ENCODE measurements at regions not wholly inside any gene's neighbourhood (a gene's known extent, or its start where the extent isn't known, plus 50 kb on each side); places are given as distances from the start of the nearest gene placed in this dataset.
"Not testable (repeated sequence)": the region's sequence is repeated elsewhere in the genome, so short reads cannot be mapped to it uniquely, and the experiment has no call there.

DNA sequence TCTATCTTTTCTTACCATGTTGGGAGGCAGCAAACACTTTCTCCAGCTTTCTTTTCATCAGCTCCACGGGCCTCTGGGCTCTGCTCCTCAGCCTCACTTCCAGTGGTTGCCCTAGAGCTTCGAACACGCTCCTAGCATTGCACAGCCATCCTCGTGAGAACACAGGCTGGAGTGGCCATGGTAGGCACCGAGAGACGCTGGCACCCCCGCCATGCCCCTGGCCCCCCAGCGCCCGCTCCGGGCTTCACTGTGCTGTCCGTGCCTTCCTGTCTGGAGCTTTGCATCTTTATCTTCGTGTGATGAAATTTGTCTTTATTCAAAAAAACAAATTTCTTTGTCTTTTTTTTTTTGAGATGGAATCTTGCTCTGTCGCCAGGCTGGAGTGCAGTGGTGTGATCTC is 352.2 kb downstream of the TMEM121 start:
- FAIRE-seq = no peak

DNA sequence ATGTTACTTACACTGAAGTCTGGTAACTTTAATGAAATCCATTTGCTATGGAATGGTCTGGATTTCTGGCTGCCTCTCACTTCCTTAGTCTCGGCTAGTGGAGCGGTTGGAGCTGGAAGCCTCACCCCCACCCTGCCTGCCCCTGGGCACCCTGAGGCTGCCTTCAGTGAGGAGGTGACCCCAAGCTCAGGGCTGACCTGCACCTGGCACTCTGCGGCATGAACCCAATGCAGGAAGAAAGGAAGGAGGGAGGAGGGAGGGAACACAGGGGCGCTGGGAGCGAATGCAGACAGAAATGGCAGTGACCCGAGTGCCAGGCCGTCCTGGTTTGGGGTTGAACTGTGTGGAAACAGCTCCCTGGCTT is 353.1 kb downstream of the TMEM121 start:
- FAIRE-seq = no peak
- no peak for DNase-seq (ENCODE audit: insufficient read length, low spot score)

More for the DNA sequence above, 352.2 kb downstream of the TMEM121 start:
- DNase-seq (ENCODE audit: insufficient read length, low spot score) = no peak

DNA sequence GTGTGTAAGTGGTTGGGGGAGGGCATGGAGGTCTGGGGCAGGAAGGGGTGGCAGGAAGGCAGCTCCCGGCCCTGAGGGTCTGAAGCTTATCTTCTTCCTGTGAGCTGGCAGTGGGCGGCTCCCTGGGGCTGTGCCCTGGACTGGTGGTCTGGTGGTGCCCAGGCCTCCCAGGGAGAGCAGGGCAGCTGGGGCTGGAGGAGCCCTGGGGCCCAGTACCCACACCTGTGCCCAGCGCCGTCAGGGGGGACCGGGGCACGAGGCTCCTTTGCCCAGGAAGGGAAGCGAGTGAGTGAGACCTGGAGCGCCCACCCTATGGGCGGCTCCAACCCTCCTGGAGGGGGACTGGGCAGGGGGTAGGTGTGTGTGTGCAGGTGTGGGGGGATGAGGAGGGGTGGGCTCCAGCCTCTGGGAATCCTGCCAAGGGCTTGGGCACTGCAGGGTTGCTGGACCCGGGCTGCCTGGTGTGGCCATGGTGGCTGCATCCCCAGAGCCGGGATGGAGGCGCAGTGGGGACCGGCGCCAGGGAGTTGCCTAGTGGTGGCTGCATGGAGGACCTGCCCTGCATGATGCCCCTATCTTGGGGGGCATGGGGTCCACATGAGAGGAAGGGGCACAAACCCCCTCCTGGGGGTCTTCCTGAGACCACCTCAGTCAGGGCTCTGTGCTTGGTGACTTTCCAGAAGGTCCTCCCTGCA is 353.6 kb downstream of the TMEM121 start:
- no peak for FAIRE-seq
- no peak for DNase-seq (ENCODE audit: insufficient read length, low spot score)

DNA sequence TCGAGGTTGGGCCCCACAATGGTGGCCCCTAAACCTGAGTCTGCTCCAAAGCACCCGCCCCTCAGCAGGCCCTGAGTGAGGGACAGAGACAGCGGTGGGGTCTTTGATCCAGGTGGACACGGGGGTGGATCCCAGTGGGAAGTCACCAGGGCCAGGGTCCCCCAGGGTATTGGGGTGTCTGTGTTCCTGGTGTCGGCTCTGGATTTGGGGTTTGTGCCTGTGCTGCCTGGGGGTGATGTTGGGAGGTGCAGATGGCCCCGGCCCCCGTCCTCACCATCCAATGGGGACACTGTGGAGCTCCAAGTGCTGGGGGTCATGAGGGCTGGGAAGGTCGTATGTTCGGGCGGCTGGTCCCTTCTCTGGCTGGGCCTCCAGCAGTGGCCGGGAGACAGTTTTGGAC is 354.2 kb downstream of the TMEM121 start:
- DNase-seq (ENCODE audit: insufficient read length, low spot score) (no peak), FAIRE-seq (no peak)

DNA sequence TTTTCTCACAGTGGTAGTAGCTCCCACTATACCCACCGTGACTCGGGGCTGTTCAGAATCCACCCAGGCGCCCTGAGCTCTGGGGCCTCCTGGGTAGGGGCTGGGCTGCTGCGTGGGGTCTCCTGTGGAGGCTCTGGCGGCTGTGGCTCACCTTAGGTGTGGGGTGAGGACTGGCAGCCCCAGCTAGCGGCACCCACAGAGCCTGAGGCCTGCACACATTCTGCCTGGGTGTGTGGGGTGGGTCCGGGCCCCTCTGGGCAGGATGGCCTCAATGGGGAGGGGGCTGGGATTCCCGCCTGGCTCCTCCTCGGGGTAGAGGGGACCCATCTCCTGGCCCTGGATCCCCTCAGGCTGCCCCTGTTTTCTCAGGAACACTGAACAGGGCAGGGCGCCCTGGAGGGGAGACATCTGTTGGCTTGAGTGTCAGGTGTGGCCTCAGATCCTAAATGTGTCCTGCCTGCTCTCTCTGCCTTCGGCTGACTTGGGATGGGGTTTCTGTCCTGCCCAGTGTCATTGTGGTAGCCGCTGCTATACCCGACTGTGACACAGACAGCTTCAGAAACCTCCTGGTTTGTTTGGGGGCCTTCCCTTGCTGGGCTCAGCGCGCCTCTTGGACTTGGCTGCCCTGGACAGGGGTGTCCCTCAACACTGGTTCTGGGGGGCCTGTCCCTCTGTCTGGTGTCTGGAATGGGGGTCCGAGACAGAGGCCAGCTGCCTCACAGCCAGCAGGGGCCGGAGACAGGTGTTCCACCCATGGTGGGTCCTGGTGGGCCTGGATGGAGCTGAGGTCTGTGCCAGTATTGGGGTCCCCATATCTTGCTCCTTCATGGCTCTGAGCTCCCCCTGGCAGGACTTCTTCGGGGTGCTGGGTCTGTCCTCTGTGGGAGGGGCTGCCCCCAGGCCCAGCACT is 354.9 kb downstream of the TMEM121 start:
- FAIRE-seq (no peak), DNase-seq (ENCODE audit: insufficient read length, low spot score) (no peak)

DNA sequence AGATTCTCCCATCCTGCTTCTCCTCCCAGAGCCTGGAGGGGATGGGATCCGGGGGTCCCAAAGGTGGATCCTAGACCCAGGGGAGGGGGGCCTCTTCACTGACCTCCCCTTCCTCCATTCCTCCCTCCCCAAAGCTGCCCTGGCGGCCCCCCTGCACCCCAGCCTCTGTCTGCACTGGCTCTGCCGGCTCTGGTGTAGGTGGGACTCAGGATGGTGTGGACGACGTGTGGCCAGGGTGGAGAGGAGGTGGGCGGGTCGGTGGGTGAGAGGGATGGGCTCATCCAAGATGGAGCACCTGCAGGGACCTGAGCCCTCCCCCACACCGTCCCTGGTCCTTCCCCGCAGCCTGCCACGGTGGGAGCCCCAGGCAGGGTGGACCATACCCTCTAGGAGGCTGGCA is 355.6 kb downstream of the TMEM121 start:
- DNase-seq (ENCODE audit: insufficient read length, low spot score); FAIRE-seq: not testable (repeated sequence)

DNA sequence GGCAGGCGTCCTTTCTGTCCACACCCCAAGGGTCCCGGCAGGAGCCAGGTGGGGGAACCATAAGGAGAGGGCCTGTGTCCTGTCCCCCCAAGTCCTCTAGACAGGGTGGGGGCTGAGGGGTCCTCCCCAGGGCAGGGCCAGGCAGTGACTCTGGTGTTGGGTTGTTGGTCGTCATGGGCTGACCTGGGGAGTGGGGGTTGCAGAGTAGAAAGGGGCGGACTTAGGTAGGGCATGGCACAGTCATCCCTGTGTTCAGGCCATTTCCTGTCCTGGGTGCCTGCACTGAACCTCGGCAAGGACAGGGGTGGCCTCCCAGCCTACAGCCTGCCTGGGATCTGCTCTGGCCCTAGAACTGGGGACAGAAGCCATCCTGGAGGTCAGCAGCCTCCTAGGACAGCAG is 356.2 kb downstream of the TMEM121 start:
- no peak for FAIRE-seq
- no peak for DNase-seq (ENCODE audit: insufficient read length, low spot score)

DNA sequence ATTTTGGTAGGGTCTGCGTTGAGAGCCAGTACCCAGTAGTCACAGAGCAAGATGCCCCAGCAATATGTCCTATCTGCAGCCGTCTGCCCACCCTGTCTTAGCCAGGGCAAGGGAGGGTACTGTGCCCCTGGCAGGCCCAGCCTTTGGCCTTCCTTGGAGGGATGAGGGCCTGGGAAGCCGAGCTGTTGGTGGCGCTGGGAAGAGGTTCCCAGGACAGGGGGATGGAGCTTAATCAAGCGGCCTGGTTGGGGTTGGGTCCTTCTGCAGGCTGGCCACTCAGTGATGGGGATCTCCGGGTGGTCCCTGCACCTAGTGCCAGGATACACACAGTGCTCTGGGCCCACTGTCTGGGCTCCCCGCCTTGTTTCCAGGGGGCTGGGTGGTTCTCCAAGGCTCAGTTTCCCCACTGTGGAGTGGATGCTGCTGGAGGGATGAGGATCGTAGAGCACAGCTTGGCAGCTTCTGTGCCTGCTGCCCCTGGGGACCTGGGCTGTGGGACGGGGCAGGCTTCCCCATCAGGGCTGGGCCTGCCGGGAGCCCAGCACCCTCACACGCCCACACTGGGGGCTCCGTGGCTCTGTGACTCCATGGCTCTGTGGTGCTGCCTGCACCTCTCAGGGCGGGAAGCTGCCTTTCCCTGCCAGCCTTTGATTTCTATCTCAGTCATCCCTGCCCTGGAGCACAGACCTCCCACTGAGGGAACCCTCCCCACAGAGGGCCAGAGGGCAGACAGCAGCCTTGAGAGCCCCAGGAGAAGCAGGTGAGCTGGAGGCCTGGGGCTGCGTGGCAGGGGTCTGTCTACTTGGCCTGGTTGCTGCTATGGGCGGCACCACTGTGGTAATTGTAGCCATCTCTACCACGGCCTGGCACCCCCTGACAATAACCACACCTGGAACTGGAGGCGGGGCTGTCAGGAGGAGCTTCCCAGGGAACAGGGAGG is 357.0 kb downstream of the TMEM121 start:
- FAIRE-seq (no peak), DNase-seq (ENCODE audit: insufficient read length, low spot score) (no peak)

DNA sequence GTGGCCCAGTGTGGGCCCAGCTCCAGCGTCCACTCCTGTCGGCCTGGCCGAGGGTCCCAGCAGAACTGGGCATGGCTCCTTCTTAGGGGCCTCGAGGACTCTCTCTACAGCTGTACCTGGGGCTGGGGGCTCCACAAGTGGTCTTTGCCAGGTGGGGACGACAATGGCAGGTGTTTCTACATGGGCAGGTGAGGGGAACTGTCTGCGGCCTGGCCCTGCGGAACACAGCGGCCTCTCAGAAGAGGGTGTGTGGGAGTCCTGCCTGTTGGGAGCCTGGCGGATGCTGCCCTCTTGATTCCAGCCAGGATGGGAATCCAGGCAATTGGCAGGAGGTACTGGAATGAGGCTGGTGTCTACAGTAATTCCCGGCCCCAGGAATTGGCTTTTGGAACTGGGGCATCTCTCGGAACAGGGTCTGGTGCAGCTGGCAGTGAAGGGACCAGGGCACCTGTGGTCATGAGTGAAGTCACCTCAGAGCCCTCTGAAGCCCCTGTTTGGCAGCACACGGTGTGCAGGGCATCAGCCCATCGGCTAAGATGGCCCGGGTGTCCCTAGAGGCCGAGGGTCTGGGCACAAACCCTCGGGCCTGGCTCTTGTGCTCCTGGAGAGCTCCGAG is 357.9 kb downstream of the TMEM121 start:
- not testable (repeated sequence) for FAIRE-seq; DNase-seq (ENCODE audit: insufficient read length, low spot score)

GRCh38 chr14:105884808-105885281 is 358.5 kb downstream of the TMEM121 start:
- no peak for FAIRE-seq
- no peak for DNase-seq (ENCODE audit: insufficient read length, low spot score)

GRCh38 chr14:105885561-105886320 is 359.4 kb downstream of the TMEM121 start:
- no peak for DNase-seq (ENCODE audit: insufficient read length, low spot score)
- no peak for FAIRE-seq

- FAIRE-seq; DNase-seq (ENCODE audit: insufficient read length, low spot score): not testable (repeated sequence)
These were observed 360.4 kb downstream of the TMEM121 start for GRCh38 chr14:105886791-105887191.

DNA sequence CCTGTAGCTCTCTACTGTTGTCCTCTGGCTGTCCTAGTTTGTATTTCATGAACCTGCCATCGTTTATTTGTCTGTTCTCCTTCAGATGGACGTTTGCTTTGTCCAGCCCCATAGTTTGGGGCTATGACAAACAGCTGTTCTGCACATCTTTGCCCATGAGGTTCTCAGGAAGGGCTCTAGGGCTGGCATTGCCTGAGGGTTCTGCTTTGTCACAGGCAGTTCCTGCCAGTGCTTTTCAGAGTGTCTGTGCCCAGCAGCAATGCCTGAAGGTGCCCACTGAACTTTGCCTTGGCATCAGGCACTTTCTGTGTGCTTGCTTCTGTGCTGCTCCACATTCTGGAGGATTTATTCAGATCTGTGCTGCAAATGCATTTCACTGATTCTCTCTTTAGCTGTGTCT is 361.3 kb downstream of the TMEM121 start:
- DNase-seq (ENCODE audit: insufficient read length, low spot score) (no peak), FAIRE-seq (no peak)

DNA sequence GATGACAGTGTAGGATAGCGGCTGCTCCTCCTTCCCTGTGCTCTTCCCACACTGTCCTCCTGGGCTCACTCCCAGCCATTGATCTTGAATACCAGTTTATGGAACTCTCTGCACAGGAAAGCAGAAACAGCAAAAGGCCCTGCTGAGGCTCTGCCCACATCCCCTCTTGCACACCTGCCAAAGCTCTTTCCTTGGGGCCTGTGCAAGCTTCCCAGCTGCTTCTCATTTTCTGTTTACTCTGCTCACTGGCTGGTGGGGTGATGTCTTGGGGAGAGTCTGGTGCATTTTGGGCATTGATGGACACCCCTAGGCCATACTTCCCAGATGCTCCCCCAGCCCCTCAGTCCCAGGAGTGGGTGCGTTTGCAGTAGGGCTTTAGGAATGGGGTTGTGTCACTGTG is 361.8 kb downstream of the TMEM121 start:
- no peak for FAIRE-seq
- DNase-seq (ENCODE audit: insufficient read length, low spot score) = no peak

GRCh38 chr14:105888784-105889665 is 362.6 kb downstream of the TMEM121 start:
- no peak for FAIRE-seq
- no peak for DNase-seq (ENCODE audit: insufficient read length, low spot score)

- no peak for FAIRE-seq
- no peak for DNase-seq (ENCODE audit: insufficient read length, low spot score)
These were observed 363.5 kb downstream of the TMEM121 start for GRCh38 chr14:105889666-105890473.

GRCh38 chr14:105890474-105891220 is 364.3 kb downstream of the TMEM121 start:
- DNase-seq (ENCODE audit: insufficient read length, low spot score) (no peak), FAIRE-seq (no peak)
